ENCODE measurements at regions not wholly inside any gene's neighbourhood (a gene's known extent, or its start where the extent isn't known, plus 50 kb on each side); places are given as distances from the start of the nearest gene placed in this dataset.

DNA sequence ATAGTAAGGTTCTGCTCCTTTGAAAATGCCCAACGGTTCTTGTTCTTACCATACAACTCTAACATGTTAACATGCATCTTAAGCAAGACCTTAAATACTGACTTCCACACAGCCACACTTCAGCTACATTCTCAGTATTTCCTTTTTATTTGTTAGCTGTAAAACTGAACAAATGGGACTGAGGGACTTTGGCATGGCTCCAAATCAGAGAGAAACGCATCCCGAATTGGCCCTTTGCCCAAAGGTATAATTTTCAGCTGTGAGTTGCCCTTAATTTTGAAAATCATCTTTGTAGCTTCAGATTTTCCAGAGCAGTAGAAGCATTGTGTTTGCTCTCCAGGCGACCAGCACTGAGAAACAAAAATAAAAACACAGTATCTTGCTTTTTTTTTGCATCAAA lies 56.4 kb downstream of the NEUROD6 start:
- TF ChIP-seq, protein P1, sequence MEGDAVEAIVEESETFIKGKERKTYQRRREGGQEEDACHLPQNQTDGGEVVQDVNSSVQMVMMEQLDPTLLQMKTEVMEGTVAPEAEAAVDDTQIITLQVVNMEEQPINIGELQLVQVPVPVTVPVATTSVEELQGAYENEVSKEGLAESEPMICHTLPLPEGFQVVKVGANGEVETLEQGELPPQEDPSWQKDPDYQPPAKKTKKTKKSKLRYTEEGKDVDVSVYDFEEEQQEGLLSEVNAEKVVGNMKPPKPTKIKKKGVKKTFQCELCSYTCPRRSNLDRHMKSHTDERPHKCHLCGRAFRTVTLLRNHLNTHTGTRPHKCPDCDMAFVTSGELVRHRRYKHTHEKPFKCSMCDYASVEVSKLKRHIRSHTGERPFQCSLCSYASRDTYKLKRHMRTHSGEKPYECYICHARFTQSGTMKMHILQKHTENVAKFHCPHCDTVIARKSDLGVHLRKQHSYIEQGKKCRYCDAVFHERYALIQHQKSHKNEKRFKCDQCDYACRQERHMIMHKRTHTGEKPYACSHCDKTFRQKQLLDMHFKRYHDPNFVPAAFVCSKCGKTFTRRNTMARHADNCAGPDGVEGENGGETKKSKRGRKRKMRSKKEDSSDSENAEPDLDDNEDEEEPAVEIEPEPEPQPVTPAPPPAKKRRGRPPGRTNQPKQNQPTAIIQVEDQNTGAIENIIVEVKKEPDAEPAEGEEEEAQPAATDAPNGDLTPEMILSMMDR (IDR thresholded peaks at IDR 0.05 in 8 of 11, conservative IDR thresholded peaks at IDR 0.05 in 3 of 11), result no peak
- no peak for TF ChIP-seq POLR2A (IDR thresholded peaks at IDR 0.05)
